ENCODE measurements at regions not wholly inside any gene's neighbourhood (a gene's known extent, or its start where the extent isn't known, plus 50 kb on each side); places are given as distances from the start of the nearest gene placed in this dataset.
"Not testable (repeated sequence)": the region's sequence is repeated elsewhere in the genome, so short reads cannot be mapped to it uniquely, and the experiment has no call there.

- H3K27ac ChIP-seq (ENCODE audit: low read depth, low read length): no peak overlapping the region
- no peak overlapping the region for H3K9ac ChIP-seq (ENCODE audit: low read depth, low read length)
- no peaks in the 10 kb centered on the region for H3K36me3 ChIP-seq (ENCODE audit: insufficient read depth, low read length)
- WGBS: 100% methylated on average over 1 of the region's 1 CpG
- no peaks in the 10 kb centered on the region for H3K9me3 ChIP-seq (ENCODE audit: insufficient read depth, low read depth, low read length)
- no peaks in the 10 kb centered on the region for H3K4me1 ChIP-seq (ENCODE audit: insufficient read depth, low read length)
- no peaks in the 10 kb centered on the region for H3K27me3 ChIP-seq (ENCODE audit: insufficient read depth, low read length)
- no peak overlapping the region for H3K4me3 ChIP-seq (ENCODE audit: low read length)
Measured at GRCh38 chrX:76918033-76918432, 490.5 kb downstream of the MAGEE1 start.

GRCh38 chrX:76919761-76920160 is 492.3 kb downstream of the MAGEE1 start:
- 82% methylated on average over 2 of the region's 2 CpGs for WGBS
- Histone ChIP-seq H3K27ac (ENCODE audit: low read depth, low read length) (no peak overlapping the region), H3K27me3 (ENCODE audit: insufficient read depth, low read length) (no peaks in the 10 kb centered on the region), H3K4me3 (ENCODE audit: low read length) (no peak overlapping the region), H3K9me3 (ENCODE audit: insufficient read depth, low read depth, low read length) (no peaks in the 10 kb centered on the region), H3K4me1 (ENCODE audit: insufficient read depth, low read length) (no peaks in the 10 kb centered on the region), H3K9ac (ENCODE audit: low read depth, low read length) (no peak overlapping the region), H3K36me3 (ENCODE audit: insufficient read depth, low read length) (no peaks in the 10 kb centered on the region)

GRCh38 chrX:76920607-76921006 is 493.1 kb downstream of the MAGEE1 start:
- Histone ChIP-seq H3K9ac (ENCODE audit: low read depth, low read length) (no peak overlapping the region), H3K36me3 (ENCODE audit: insufficient read depth, low read length) (no peaks in the 10 kb centered on the region), H3K9me3 (ENCODE audit: insufficient read depth, low read depth, low read length) (no peaks in the 10 kb centered on the region), H3K27me3 (ENCODE audit: insufficient read depth, low read length) (no peaks in the 10 kb centered on the region), H3K27ac (ENCODE audit: low read depth, low read length) (no peak overlapping the region), H3K4me1 (ENCODE audit: insufficient read depth, low read length) (no peaks in the 10 kb centered on the region), H3K4me3 (ENCODE audit: low read length) (no peak overlapping the region)
- WGBS: 88% methylated on average over 1 of the region's 1 CpG

- Histone ChIP-seq H3K27me3 (ENCODE audit: insufficient read depth, low read length) (no peaks in the 10 kb centered on the region), H3K27ac (ENCODE audit: low read depth, low read length) (no peak overlapping the region), H3K4me3 (ENCODE audit: low read length) (no peak overlapping the region)
Measured at GRCh38 chrX:76921176-76921575, 493.7 kb downstream of the MAGEE1 start.

GRCh38 chrX:76922100-76922499 is 494.6 kb downstream of the MAGEE1 start:
- Histone ChIP-seq H3K36me3 (ENCODE audit: insufficient read depth, low read length) (no peaks in the 10 kb centered on the region), H3K27ac (ENCODE audit: low read depth, low read length) (no peak overlapping the region), H3K4me1 (ENCODE audit: insufficient read depth, low read length) (no peaks in the 10 kb centered on the region), H3K4me3 (ENCODE audit: low read length) (no peak overlapping the region), H3K9ac (ENCODE audit: low read depth, low read length) (no peak overlapping the region), H3K27me3 (ENCODE audit: insufficient read depth, low read length) (no peaks in the 10 kb centered on the region), H3K9me3 (ENCODE audit: insufficient read depth, low read depth, low read length) (no peaks in the 10 kb centered on the region)
- 79% methylated on average over 2 of the region's 2 CpGs for WGBS

More at GRCh38 chrX:76921176-76921575, 493.7 kb downstream of the MAGEE1 start:
- H3K4me1 ChIP-seq (ENCODE audit: insufficient read depth, low read length): no peaks in the 10 kb centered on the region
- H3K36me3 ChIP-seq (ENCODE audit: insufficient read depth, low read length): no peaks in the 10 kb centered on the region
- no peak overlapping the region for H3K9ac ChIP-seq (ENCODE audit: low read depth, low read length)
- H3K9me3 ChIP-seq (ENCODE audit: insufficient read depth, low read depth, low read length): no peaks in the 10 kb centered on the region

- 52% methylated on average over 7 of the region's 7 CpGs for WGBS
- not testable (repeated sequence) for H3K9ac ChIP-seq (ENCODE audit: low read depth, low read length); H3K27me3 ChIP-seq (ENCODE audit: insufficient read depth, low read length)
Measured at GRCh38 chrX:76924616-76925015, 497.1 kb downstream of the MAGEE1 start.

GRCh38 chrX:76931518-76931917 is 504.0 kb downstream of the MAGEE1 start:
- Histone ChIP-seq H3K4me3 (ENCODE audit: low read length) (no peak overlapping the region), H3K4me1 (ENCODE audit: insufficient read depth, low read length) (no peaks in the 10 kb centered on the region), H3K27ac (ENCODE audit: low read depth, low read length) (no peak overlapping the region), H3K9me3 (ENCODE audit: insufficient read depth, low read depth, low read length) (no peaks in the 10 kb centered on the region), H3K36me3 (ENCODE audit: insufficient read depth, low read length) (no peaks in the 10 kb centered on the region), H3K27me3 (ENCODE audit: insufficient read depth, low read length) (no peaks in the 10 kb centered on the region), H3K9ac (ENCODE audit: low read depth, low read length) (no peak overlapping the region)
- WGBS: 95% methylated on average over 4 of the region's 6 CpGs

More at GRCh38 chrX:76924616-76925015, 497.1 kb downstream of the MAGEE1 start:
- not testable (repeated sequence) for H3K4me1 ChIP-seq (ENCODE audit: insufficient read depth, low read length); H3K36me3 ChIP-seq (ENCODE audit: insufficient read depth, low read length); H3K4me3 ChIP-seq (ENCODE audit: low read length); H3K9me3 ChIP-seq (ENCODE audit: insufficient read depth, low read depth, low read length); H3K27ac ChIP-seq (ENCODE audit: low read depth, low read length)

GRCh38 chrX:76957485-76957884 is 489.7 kb upstream of the FGF16 start:
- Histone ChIP-seq H3K36me3 (ENCODE audit: insufficient read depth, low read length) (no peaks in the 10 kb centered on the region), H3K27me3 (ENCODE audit: insufficient read depth, low read length) (no peaks in the 10 kb centered on the region), H3K4me1 (ENCODE audit: insufficient read depth, low read length) (no peaks in the 10 kb centered on the region), H3K9me3 (ENCODE audit: insufficient read depth, low read depth, low read length) (peaks cover 7% of the 10 kb centered on the region; the same call in 1 of the 2 replicates), H3K9ac (ENCODE audit: low read depth, low read length) (no peak overlapping the region), H3K4me3 (ENCODE audit: low read length) (no peak overlapping the region), H3K27ac (ENCODE audit: low read depth, low read length) (no peak overlapping the region)
- 90% methylated on average over 1 of the region's 1 CpG for WGBS

- no peaks in the 10 kb centered on the region for H3K36me3 ChIP-seq (ENCODE audit: insufficient read depth, low read length)
- no peak overlapping the region for H3K4me3 ChIP-seq (ENCODE audit: low read length)
- H3K4me1 ChIP-seq (ENCODE audit: insufficient read depth, low read length): no peaks in the 10 kb centered on the region
- H3K9me3 ChIP-seq (ENCODE audit: insufficient read depth, low read depth, low read length): no peaks in the 10 kb centered on the region
- H3K27me3 ChIP-seq (ENCODE audit: insufficient read depth, low read length): no peaks in the 10 kb centered on the region
- 90% methylated on average over 1 of the region's 1 CpG for WGBS
- H3K9ac ChIP-seq (ENCODE audit: low read depth, low read length): no peak overlapping the region
- H3K27ac ChIP-seq (ENCODE audit: low read depth, low read length): no peak overlapping the region
Measured at GRCh38 chrX:76971393-76972376, 475.5 kb upstream of the FGF16 start.

GRCh38 chrX:76977452-76977851 is 469.7 kb upstream of the FGF16 start:
- H3K9ac ChIP-seq (ENCODE audit: low read depth, low read length): no peak overlapping the region
- no peaks in the 10 kb centered on the region for H3K36me3 ChIP-seq (ENCODE audit: insufficient read depth, low read length)
- 64% methylated on average over 2 of the region's 2 CpGs for WGBS

GRCh38 chrX:76987381-76987780 is 459.8 kb upstream of the FGF16 start:
- WGBS: 43% methylated on average over 4 of the region's 4 CpGs
- Histone ChIP-seq H3K9me3 (ENCODE audit: insufficient read depth, low read depth, low read length) (no peaks in the 10 kb centered on the region), H3K9ac (ENCODE audit: low read depth, low read length) (no peak overlapping the region), H3K4me1 (ENCODE audit: insufficient read depth, low read length) (no peaks in the 10 kb centered on the region), H3K36me3 (ENCODE audit: insufficient read depth, low read length) (no peaks in the 10 kb centered on the region), H3K27ac (ENCODE audit: low read depth, low read length) (no peak overlapping the region), H3K27me3 (ENCODE audit: insufficient read depth, low read length) (no peaks in the 10 kb centered on the region), H3K4me3 (ENCODE audit: low read length) (no peak overlapping the region)

More at GRCh38 chrX:76977452-76977851, 469.7 kb upstream of the FGF16 start:
- peaks cover 5% of the 10 kb centered on the region for H3K9me3 ChIP-seq (ENCODE audit: insufficient read depth, low read depth, low read length)
- no peaks in the 10 kb centered on the region for H3K27me3 ChIP-seq (ENCODE audit: insufficient read depth, low read length)
- H3K27ac ChIP-seq (ENCODE audit: low read depth, low read length): no peak overlapping the region
- no peak overlapping the region for H3K4me3 ChIP-seq (ENCODE audit: low read length)
- no peaks in the 10 kb centered on the region for H3K4me1 ChIP-seq (ENCODE audit: insufficient read depth, low read length)
